ENCODE measurements at regions not wholly inside any gene's neighbourhood (a gene's known extent, or its start where the extent isn't known, plus 50 kb on each side); places are given as distances from the start of the nearest gene placed in this dataset.
"Not testable (repeated sequence)": the region's sequence is repeated elsewhere in the genome, so short reads cannot be mapped to it uniquely, and the experiment has no call there.

DNA sequence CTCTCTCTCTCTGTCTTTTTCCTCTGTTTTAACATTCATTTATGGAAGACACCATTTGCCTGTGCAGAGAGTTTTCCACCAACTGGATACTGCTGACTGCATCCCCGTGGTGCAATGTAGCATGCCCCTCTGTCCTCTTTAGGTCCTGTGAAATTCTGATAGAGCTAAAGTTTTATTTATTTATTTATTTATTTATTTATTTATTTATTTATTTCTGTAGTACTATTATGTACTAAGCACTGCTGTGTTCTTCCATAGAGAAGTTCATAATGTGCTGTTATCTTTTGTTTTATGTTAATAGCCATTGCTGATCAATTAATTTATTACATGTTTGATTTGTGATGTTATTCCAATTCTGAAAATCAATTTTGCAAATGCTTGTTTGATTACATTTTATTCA is 749.9 kb downstream of the ZBBX start:
- no peaks in the 10 kb centered on the region for H3K27me3 ChIP-seq (replicated peaks)
- TF ChIP-seq, protein P1, sequence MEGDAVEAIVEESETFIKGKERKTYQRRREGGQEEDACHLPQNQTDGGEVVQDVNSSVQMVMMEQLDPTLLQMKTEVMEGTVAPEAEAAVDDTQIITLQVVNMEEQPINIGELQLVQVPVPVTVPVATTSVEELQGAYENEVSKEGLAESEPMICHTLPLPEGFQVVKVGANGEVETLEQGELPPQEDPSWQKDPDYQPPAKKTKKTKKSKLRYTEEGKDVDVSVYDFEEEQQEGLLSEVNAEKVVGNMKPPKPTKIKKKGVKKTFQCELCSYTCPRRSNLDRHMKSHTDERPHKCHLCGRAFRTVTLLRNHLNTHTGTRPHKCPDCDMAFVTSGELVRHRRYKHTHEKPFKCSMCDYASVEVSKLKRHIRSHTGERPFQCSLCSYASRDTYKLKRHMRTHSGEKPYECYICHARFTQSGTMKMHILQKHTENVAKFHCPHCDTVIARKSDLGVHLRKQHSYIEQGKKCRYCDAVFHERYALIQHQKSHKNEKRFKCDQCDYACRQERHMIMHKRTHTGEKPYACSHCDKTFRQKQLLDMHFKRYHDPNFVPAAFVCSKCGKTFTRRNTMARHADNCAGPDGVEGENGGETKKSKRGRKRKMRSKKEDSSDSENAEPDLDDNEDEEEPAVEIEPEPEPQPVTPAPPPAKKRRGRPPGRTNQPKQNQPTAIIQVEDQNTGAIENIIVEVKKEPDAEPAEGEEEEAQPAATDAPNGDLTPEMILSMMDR (IDR thresholded peaks at IDR 0.05; ENCODE audit: low read depth, low read length, missing control alignments): no peak
- H3K27ac ChIP-seq: no peak overlapping the region
- in situ Hi-C loops (cut with HindIII; ENCODE audit: low pct_ligation_motif_present, low sequenced_read_pairs): no loop called here
- DNase-seq: no peak
- no peaks in the 10 kb centered on the region for H3K36me3 ChIP-seq (replicated peaks)
- no peak overlapping the region for H3K4me3 ChIP-seq (ENCODE audit: low read depth, low read length)

DNA sequence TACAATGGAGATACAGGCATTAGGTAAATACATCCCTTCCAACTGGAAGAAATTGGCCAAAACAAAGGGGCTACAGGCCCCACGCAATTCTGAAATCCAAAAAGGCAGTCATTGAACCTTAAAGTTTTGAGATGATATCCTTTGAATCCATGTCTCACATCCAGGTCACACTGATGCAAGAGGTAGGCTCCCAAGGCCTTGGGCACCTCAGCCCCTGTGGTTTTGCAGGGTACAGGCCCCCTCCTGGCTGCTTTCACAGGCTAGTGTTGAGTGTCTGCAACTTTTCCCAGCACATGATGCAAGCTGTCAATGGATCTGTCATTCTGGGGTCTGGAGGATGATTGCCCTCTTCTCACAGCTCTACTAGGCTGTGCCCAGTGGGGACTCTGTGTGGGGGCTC is 766.7 kb downstream of the ZBBX start:
- no peak for DNase-seq
- TF ChIP-seq, protein P1 (IDR thresholded peaks at IDR 0.05; ENCODE audit: low read depth, low read length, missing control alignments): no peak
- H3K27me3 ChIP-seq (replicated peaks): no peaks in the 10 kb centered on the region
- no peaks in the 10 kb centered on the region for H3K36me3 ChIP-seq (replicated peaks)
- in situ Hi-C loops (cut with HindIII; ENCODE audit: low pct_ligation_motif_present, low sequenced_read_pairs): no loop called here
- H3K27ac ChIP-seq: no peak overlapping the region
- no peak overlapping the region for H3K4me3 ChIP-seq (ENCODE audit: low read depth, low read length)

DNA sequence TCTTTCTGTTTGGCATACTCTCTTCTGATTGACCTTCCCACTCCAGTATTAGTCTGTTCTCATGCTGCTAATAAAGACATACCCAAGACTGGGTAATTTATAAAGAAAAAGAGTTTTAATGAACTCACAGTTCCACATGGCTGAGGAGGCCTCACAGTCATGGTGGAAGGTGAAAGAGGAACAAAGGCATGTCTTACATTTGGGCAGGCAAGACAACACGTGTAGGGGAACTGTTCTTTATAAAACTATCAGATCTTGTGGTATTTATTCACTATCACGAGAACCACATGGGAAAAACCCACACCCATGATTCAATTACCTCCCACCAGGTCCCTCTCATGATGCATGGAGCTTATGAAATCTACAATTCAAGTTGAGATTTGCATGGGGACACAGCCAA is 767.3 kb downstream of the ZBBX start:
- H3K36me3 ChIP-seq (replicated peaks); H3K4me3 ChIP-seq (ENCODE audit: low read depth, low read length); H3K27me3 ChIP-seq (replicated peaks); H3K27ac ChIP-seq; in situ Hi-C loops (cut with HindIII; ENCODE audit: low pct_ligation_motif_present, low sequenced_read_pairs); DNase-seq: not testable (repeated sequence)

DNA sequence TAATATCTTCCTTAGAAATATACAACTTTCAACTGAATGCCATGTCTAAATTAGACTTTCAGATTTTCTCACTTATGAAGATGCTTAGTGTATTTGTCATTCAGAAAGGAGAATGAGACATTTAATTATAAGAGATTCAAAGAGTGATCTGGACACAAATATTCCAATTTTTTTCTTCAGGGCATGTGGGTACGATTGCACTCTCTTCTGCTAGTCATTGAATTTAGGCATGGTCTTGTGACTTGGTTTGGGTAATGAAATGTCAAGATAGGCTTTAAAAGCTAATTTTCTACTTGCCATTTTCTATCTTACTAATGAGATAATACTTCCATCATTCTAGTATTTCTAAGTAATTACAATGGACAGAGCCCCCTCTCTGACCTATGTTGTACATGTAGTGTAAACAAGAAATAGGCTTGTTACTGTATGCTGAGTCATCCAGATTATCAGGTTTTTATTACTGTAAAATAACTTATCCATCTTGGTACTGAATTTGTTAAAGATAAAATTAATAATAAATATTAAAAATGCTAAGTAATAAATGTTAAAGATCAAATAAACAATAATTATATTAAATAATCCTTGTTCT is 770.8 kb upstream of the BCHE start:
- no peak for DNase-seq
- Histone ChIP-seq H3K36me3 (replicated peaks) (no peaks in the 10 kb centered on the region), H3K4me3 (ENCODE audit: low read depth, low read length) (no peak overlapping the region), H3K27ac (no peak overlapping the region), H3K27me3 (replicated peaks) (no peaks in the 10 kb centered on the region)
- TF ChIP-seq, protein P1 (IDR thresholded peaks at IDR 0.05; ENCODE audit: low read depth, low read length, missing control alignments): no peak
- in situ Hi-C loops (cut with HindIII; ENCODE audit: low pct_ligation_motif_present, low sequenced_read_pairs): no loop called here

DNA sequence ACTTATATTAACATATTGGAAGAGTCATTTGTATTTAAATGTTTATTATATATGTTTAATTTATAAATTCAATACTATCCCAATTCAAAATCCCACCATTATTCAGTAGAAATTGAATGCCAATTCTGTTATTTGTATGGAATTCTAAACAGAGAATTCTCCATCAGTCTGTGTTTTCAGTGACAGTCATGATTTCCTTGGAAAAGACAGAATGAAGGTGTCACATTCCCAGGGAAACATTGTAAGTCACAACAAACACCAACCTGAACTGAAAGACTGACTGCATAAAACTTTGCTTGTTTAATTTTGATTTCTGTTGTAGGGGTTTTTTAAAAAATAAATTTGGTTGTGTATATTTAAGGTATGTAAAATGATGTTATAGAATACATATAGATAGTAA is 769.8 kb upstream of the BCHE start:
- Histone ChIP-seq H3K36me3 (replicated peaks) (no peaks in the 10 kb centered on the region), H3K4me3 (ENCODE audit: low read depth, low read length) (no peak overlapping the region), H3K27me3 (replicated peaks) (no peaks in the 10 kb centered on the region), H3K27ac (no peak overlapping the region)
- TF ChIP-seq, protein P1 (IDR thresholded peaks at IDR 0.05; ENCODE audit: low read depth, low read length, missing control alignments): no peak
- in situ Hi-C loops (cut with HindIII; ENCODE audit: low pct_ligation_motif_present, low sequenced_read_pairs): no loop called here
- DNase-seq: no peak

DNA sequence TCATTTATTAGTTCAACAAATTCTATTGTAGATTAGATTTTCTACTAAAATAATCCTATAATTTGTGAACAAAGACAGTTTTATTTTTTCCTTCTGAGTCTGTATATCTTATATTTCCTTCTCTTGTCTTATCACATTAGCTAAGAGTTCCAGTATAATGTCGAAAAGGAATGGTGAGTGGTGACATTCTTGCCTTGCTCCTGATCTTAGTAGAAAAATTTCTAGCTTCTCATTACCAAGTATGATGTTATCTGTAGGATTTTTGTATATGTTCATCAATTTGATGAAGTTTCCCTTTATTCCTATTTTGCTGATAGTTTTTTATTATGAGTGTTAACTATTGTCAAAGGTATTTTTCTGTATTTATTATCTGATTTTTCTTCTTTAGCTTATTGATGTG is 756.6 kb upstream of the BCHE start:
- H3K27ac ChIP-seq: no peak overlapping the region
- TF ChIP-seq, protein P1 (IDR thresholded peaks at IDR 0.05; ENCODE audit: low read depth, low read length, missing control alignments): no peak
- H3K27me3 ChIP-seq (replicated peaks): no peaks in the 10 kb centered on the region
- in situ Hi-C loops (cut with HindIII; ENCODE audit: low pct_ligation_motif_present, low sequenced_read_pairs): no loop called here
- no peak overlapping the region for H3K4me3 ChIP-seq (ENCODE audit: low read depth, low read length)
- H3K36me3 ChIP-seq (replicated peaks): no peaks in the 10 kb centered on the region
- DNase-seq: no peak

Data from brain microvascular endothelial cell (primary cell).